ENCODE measurements at regions not wholly inside any gene's neighbourhood (a gene's known extent, or its start where the extent isn't known, plus 50 kb on each side); places are given as distances from the start of the nearest gene placed in this dataset.

GRCh38 chr2:13021470-13021957 lies 304.8 kb downstream of the TRIB2 start:
- FAIRE-seq, result no peak
- POLR2A ChIA-PET, result no interaction called here
- no peaks in the 10 kb centered on the region for H3K4me1 ChIP-seq (ENCODE audit: control insufficient read depth, insufficient read depth, low read length)

GRCh38 chr2:13030606-13031005 lies 313.9 kb downstream of the TRIB2 start:
- RAD21 ChIA-PET (ENCODE audit: unreplicated experiment), result no interaction called here
- SMC1A ChIA-PET (ENCODE audit: uncharacterized antibody, unreplicated experiment), result no interaction called here
- no peak for FAIRE-seq
- in situ Hi-C loops (cut with MboI) (no loop called here), intact Hi-C loops (cut with micrococcal nuclease; ENCODE audit: unreplicated experiment) (no loop called here)
- 73% methylated on average over 2 of the region's 2 CpGs for WGBS (ENCODE audit: insufficient coverage, insufficient replicate concordance, low lambda C conversion rate, missing lambda C conversion rate)
- H3K36me3 ChIP-seq (ENCODE audit: control insufficient read depth in 2 of 2, insufficient read depth in 2 of 2, low read length in 1 of 2), result no peaks in the 10 kb centered on the region
- CTCF ChIA-PET, result no interaction called here
- no peak overlapping the region for H3K4me3 ChIP-seq
- H3K9me3 ChIP-seq (replicated peaks; ENCODE audit: control insufficient read depth, insufficient read depth, low read length), result no peaks in the 10 kb centered on the region
- no peaks in the 10 kb centered on the region for H4K20me1 ChIP-seq (ENCODE audit: control insufficient read depth, insufficient read depth)
- H3K9ac ChIP-seq (ENCODE audit: control insufficient read depth, insufficient read depth, low read length), result no peak overlapping the region
- DNase-seq (ENCODE audit: low read depth, low spot score), result no peak
- no peaks in the 10 kb centered on the region for H3K79me2 ChIP-seq (ENCODE audit: control insufficient read depth, insufficient read depth, low read length)
- no peaks in the 10 kb centered on the region for H3K4me1 ChIP-seq (ENCODE audit: control insufficient read depth, insufficient read depth, low read length)
- no peak overlapping the region for H3K4me2 ChIP-seq (ENCODE audit: control insufficient read depth, insufficient read depth)
- no peaks in the 10 kb centered on the region for H3K27me3 ChIP-seq (replicated peaks in 1 of 2; ENCODE audit: control insufficient read depth in 2 of 2, insufficient read depth in 2 of 2, low read length in 1 of 2)
- no peak overlapping the region for H2AFZ ChIP-seq (ENCODE audit: control insufficient read depth, low read depth, low read length)
- no TSS peak for BruUV-seq (replicated peaks)
- H3K27ac ChIP-seq (ENCODE audit: control insufficient read depth, insufficient read depth), result no peak overlapping the region
- ATAC-seq, result no peak
- POLR2A ChIA-PET, result interaction anchor here (0.6 kb wide), 1 partner anchor 897 kb away, joined by 3 read pairs; no protein-coding TSS in a partner anchor
- TF ChIP-seq RELA (IDR thresholded peaks at IDR 0.05; ENCODE audit: borderline replicate concordance, partially characterized antibody), result no peak
- no peak for TF ChIP-seq REST (IDR thresholded peaks at IDR 0.05; ENCODE audit: low read depth, low read length)
- TF ChIP-seq NFYA (IDR thresholded peaks at IDR 0.05; ENCODE audit: borderline replicate concordance, low read depth, low read length), result no peak
- no peak for TF ChIP-seq ATF3 (IDR thresholded peaks at IDR 0.05; ENCODE audit: borderline replicate concordance, extremely low read depth, low read depth, low read length)
- TF ChIP-seq EZH2 (IDR thresholded peaks at IDR 0.05; ENCODE audit: borderline replicate concordance, control insufficient read depth, low read depth, low read length), result no peak
- TF ChIP-seq MTA3 (IDR thresholded peaks at IDR 0.05; ENCODE audit: borderline replicate concordance, low read length), result no peak
- no peak for TF ChIP-seq ATF2 (IDR thresholded peaks at IDR 0.05; ENCODE audit: low read length)

More at GRCh38 chr2:13021470-13021957, 304.8 kb downstream of the TRIB2 start:
- Histone ChIP-seq H3K9ac (ENCODE audit: control insufficient read depth, insufficient read depth, low read length) (no peak overlapping the region), H3K27ac (ENCODE audit: control insufficient read depth, insufficient read depth) (no peak overlapping the region), H3K79me2 (ENCODE audit: control insufficient read depth, insufficient read depth, low read length) (no peaks in the 10 kb centered on the region), H3K9me3 (replicated peaks; ENCODE audit: control insufficient read depth, insufficient read depth, low read length) (no peaks in the 10 kb centered on the region), H3K4me2 (ENCODE audit: control insufficient read depth, insufficient read depth) (no peak overlapping the region), H3K4me3 (no peak overlapping the region), H3K36me3 (ENCODE audit: control insufficient read depth in 2 of 2, insufficient read depth in 2 of 2, low read length in 1 of 2) (no peaks in the 10 kb centered on the region), H2AFZ (ENCODE audit: control insufficient read depth, low read depth, low read length) (no peak overlapping the region), H3K27me3 (replicated peaks in 1 of 2; ENCODE audit: control insufficient read depth in 2 of 2, insufficient read depth in 2 of 2, low read length in 1 of 2) (no peaks in the 10 kb centered on the region), H4K20me1 (ENCODE audit: control insufficient read depth, insufficient read depth) (no peaks in the 10 kb centered on the region)
- BruUV-seq (replicated peaks), result no TSS peak
- TF ChIP-seq IKZF1 (conservative IDR thresholded peaks at IDR 0.05) (no peak), ZBED1 (IDR thresholded peaks at IDR 0.05; ENCODE audit: borderline replicate concordance) (no peak), CHD1 (IDR thresholded peaks at IDR 0.05; ENCODE audit: low read depth, low read length) (no peak), BACH1 (IDR thresholded peaks at IDR 0.05; ENCODE audit: borderline replicate concordance) (no peak), CBX3 (IDR thresholded peaks at IDR 0.05; ENCODE audit: borderline replicate concordance, low read depth) (no peak), USF1 (IDR thresholded peaks at IDR 0.05; ENCODE audit: borderline replicate concordance, extremely low read length, insufficient read depth, low read depth, low read length) (no peak)
- ATAC-seq (no peak), DNase-seq (ENCODE audit: low read depth, low spot score) (no peak)
- in situ Hi-C loops (cut with MboI), result no loop called here
- WGBS (ENCODE audit: insufficient coverage, insufficient replicate concordance, low lambda C conversion rate, missing lambda C conversion rate), result 0% methylated on average over 3 of the region's 3 CpGs
- SMC1A ChIA-PET (ENCODE audit: uncharacterized antibody, unreplicated experiment), result interaction anchor here (0.7 kb wide), 1 partner anchor 19 kb away, joined by 3 read pairs; no protein-coding TSS in a partner anchor
- intact Hi-C loops (cut with micrococcal nuclease; ENCODE audit: unreplicated experiment), result no loop called here
- CTCF ChIA-PET, result interaction anchor here (1.1 to 3.1 kb wide), 3 partner anchors 11 to 17 kb away, joined by 3 to 13 read pairs (median 4); no protein-coding TSS in a partner anchor
- RAD21 ChIA-PET (ENCODE audit: unreplicated experiment), result no interaction called here
